ENCODE measurements at regions not wholly inside any gene's neighbourhood (a gene's known extent, or its start where the extent isn't known, plus 50 kb on each side); places are given as distances from the start of the nearest gene placed in this dataset.

DNA sequence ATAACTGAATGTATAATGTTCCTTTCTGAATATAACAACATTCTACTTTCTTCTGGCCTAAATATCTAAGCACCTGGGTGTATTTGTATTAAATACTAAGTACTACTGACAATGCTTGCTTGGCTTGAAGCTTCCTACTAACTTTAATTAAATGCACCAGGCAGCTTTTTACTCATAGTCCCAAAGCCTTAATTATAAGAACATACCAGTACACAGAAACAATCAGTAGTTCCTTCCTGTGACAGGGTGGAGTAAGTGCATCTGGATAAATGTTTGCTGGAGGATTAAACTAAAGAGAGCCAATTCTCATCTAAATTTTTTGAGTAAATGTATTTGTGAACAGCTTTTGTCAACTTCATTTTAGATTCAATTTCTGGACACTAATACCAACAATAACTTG, 558.6 kb upstream of the SEMA6A start:
- DNase-seq (ENCODE audit: low read depth, low spot score) (no peak), FAIRE-seq (no peak)
- H3K9ac ChIP-seq (replicated peaks; ENCODE audit: extremely low read depth, insufficient read depth, low read length), result no peak overlapping the region
- no peaks in the 10 kb centered on the region for H3K9me3 ChIP-seq (replicated peaks; ENCODE audit: control insufficient read depth, insufficient read depth, low read length)
- H2AFZ ChIP-seq (ENCODE audit: low read depth, low read length), result no peak overlapping the region
- no peaks in the 10 kb centered on the region for H3K36me3 ChIP-seq (ENCODE audit: control insufficient read depth in 2 of 2, extremely low read depth in 1 of 2, insufficient read depth in 2 of 2, low read length in 2 of 2)
- TF ChIP-seq MAX (IDR thresholded peaks at IDR 0.05; ENCODE audit: insufficient read depth, insufficient read length) (no peak), JUN (IDR thresholded peaks at IDR 0.05; ENCODE audit: borderline replicate concordance, insufficient read depth, insufficient read length, low read depth) (no peak), GATA2 (IDR thresholded peaks at IDR 0.05; ENCODE audit: insufficient read depth, insufficient read length, low read depth, low read length) (no peak), POLR2AphosphoS5 (IDR thresholded peaks at IDR 0.05; ENCODE audit: insufficient read depth, low read depth, low read length) (no peak), FOS (IDR thresholded peaks at IDR 0.05; ENCODE audit: borderline replicate concordance, insufficient read depth, low read length) (no peak), EZH2 (IDR thresholded peaks at IDR 0.05; ENCODE audit: borderline replicate concordance, low read depth, low read length, severe bottlenecking) (no peak), MYC (IDR thresholded peaks at IDR 0.05; ENCODE audit: low read depth, low read length) (no peak), CTCF (IDR thresholded peaks at IDR 0.05; ENCODE audit: extremely low read depth in 1 of 2, insufficient read depth in 1 of 2, low read depth in 1 of 2, low read length in 2 of 2) (no peak), POLR2A (IDR thresholded peaks at IDR 0.05; ENCODE audit: low read depth, low read length) (no peak)
- H3K27ac ChIP-seq (ENCODE audit: insufficient read depth, low read depth, low read length), result no peak overlapping the region
- dilution Hi-C loops (cut with MboI; ENCODE audit: extremely low pct_ligation_motif_present, low sequenced_read_pairs), result no loop called here
- no peaks in the 10 kb centered on the region for H3K9me1 ChIP-seq (replicated peaks; ENCODE audit: control insufficient read depth, extremely low read depth, insufficient read depth, low read length)
- H3K4me3 ChIP-seq (replicated peaks in 1 of 3; ENCODE audit: insufficient read depth in 1 of 3, low read depth in 1 of 3, low read length in 3 of 3), result no peak overlapping the region
- POLR2A ChIA-PET, result no interaction called here
- no peaks in the 10 kb centered on the region for H3K4me1 ChIP-seq (ENCODE audit: control insufficient read depth, extremely low read depth, insufficient read depth, low read length)
- H3K79me2 ChIP-seq (ENCODE audit: control insufficient read depth, insufficient read depth, low read length), result no peaks in the 10 kb centered on the region
- H3K27me3 ChIP-seq (ENCODE audit: control insufficient read depth in 2 of 2, insufficient read depth in 2 of 2, low read length in 2 of 2), result no peaks in the 10 kb centered on the region
- no TSS peak for BruUV-seq (replicated peaks)
- CTCF ChIA-PET, result no interaction called here
- H4K20me1 ChIP-seq (replicated peaks; ENCODE audit: control insufficient read depth, extremely low read depth, insufficient read depth, low read length), result no peaks in the 10 kb centered on the region
- intact Hi-C loops (cut with micrococcal nuclease), result no loop called here
- no peak overlapping the region for H3K4me2 ChIP-seq (ENCODE audit: insufficient read depth, low read length)
